ENCODE measurements at regions not wholly inside any gene's neighbourhood (a gene's known extent, or its start where the extent isn't known, plus 50 kb on each side); places are given as distances from the start of the nearest gene placed in this dataset.

DNA sequence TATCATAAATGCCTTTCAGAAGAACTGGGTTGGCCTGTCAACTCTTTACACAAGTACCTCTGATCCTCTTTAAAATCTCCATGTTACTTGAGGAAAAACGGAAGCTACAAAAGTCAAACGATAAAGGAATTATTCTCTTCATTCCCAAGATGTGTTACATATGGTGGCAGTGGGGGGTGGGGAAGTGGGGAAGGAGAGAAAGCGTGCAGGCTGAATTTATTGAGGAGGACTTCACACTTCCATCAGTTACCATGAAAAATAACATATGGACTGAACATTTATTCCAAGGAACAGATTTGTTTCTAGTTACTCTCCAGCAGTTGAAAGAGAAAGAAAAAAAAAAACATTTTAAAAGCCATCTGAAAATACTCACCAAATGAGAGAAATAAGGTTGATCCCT is 474.4 kb upstream of the DCN start:
- TF ChIP-seq POLR2A (IDR thresholded peaks at IDR 0.05) (no peak), POLR2AphosphoS5 (IDR thresholded peaks at IDR 0.05) (no peak)
- TF ChIP-seq, protein P1, sequence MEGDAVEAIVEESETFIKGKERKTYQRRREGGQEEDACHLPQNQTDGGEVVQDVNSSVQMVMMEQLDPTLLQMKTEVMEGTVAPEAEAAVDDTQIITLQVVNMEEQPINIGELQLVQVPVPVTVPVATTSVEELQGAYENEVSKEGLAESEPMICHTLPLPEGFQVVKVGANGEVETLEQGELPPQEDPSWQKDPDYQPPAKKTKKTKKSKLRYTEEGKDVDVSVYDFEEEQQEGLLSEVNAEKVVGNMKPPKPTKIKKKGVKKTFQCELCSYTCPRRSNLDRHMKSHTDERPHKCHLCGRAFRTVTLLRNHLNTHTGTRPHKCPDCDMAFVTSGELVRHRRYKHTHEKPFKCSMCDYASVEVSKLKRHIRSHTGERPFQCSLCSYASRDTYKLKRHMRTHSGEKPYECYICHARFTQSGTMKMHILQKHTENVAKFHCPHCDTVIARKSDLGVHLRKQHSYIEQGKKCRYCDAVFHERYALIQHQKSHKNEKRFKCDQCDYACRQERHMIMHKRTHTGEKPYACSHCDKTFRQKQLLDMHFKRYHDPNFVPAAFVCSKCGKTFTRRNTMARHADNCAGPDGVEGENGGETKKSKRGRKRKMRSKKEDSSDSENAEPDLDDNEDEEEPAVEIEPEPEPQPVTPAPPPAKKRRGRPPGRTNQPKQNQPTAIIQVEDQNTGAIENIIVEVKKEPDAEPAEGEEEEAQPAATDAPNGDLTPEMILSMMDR (IDR thresholded peaks at IDR 0.05), result no peak
- 77% methylated on average over 3 of the region's 3 CpGs for WGBS
- Histone ChIP-seq H3K27me3 (replicated peaks; ENCODE audit: insufficient read depth) (no peaks in the 10 kb centered on the region), H3K9me3 (no peaks in the 10 kb centered on the region), H3K4me1 (replicated peaks) (no peaks in the 10 kb centered on the region), H3K4me3 (no peak overlapping the region), H3K36me3 (no peaks in the 10 kb centered on the region), H3K27ac (no peak overlapping the region)
- no peak for DNase-seq (ENCODE audit: low spot score)
- intact Hi-C loops (cut with DNase I), result no loop called here

DNA sequence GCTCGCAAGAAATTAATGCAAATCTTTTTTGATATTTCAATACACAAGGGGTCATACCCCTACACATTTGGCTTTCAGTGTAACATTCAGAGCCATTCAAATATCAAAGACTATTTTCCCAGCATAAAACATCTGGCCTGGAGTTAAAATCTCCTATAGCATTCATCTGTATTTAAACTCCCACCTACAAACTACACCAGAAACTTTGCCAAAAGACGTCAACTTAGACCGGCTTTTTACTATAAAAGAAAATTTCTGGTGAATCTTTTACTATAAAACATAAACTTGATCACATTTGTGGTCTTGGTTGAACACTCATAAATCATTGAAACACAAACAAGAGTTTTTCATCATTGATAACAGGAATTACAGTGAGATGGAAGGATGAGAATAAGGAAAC is 473.3 kb upstream of the DCN start:
- 79% methylated on average over 3 of the region's 3 CpGs for WGBS
- intact Hi-C loops (cut with DNase I), result no loop called here
- DNase-seq (ENCODE audit: low spot score), result no peak

DNA sequence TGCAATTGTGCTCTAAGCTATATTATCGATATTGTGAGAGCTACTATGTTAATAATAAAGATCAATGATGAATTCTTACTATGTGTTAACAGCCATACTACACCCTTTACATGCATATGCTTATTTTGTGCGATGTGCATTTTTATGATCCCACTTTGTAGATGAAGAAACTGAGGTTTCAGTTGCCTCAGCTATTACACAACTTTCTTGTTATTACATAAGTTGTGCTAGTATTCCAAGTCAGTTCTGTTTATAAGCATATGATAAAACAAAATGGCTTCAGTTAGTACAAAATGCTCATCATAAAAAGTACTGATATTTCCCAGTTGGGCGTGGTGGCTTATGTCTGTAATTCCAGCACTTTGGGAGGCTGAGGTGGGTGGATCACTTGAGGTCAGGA is 471.5 kb upstream of the DCN start:
- WGBS, result 98% methylated on average over 3 of the region's 3 CpGs
- TF ChIP-seq POLR2AphosphoS5 (IDR thresholded peaks at IDR 0.05) (no peak), POLR2A (IDR thresholded peaks at IDR 0.05) (no peak)
- TF ChIP-seq, protein P1 (IDR thresholded peaks at IDR 0.05), result no peak
- Histone ChIP-seq H3K4me3 (no peak overlapping the region), H3K36me3 (no peaks in the 10 kb centered on the region), H3K27me3 (replicated peaks; ENCODE audit: insufficient read depth) (no peaks in the 10 kb centered on the region), H3K27ac (no peak overlapping the region), H3K4me1 (replicated peaks) (no peaks in the 10 kb centered on the region), H3K9me3 (no peaks in the 10 kb centered on the region)
- no peak for DNase-seq (ENCODE audit: low spot score)
- intact Hi-C loops (cut with DNase I), result no loop called here

More for the DNA sequence above, 473.3 kb upstream of the DCN start:
- TF ChIP-seq POLR2AphosphoS5 (IDR thresholded peaks at IDR 0.05), result no peak
- TF ChIP-seq, protein P1 (IDR thresholded peaks at IDR 0.05), result no peak
- TF ChIP-seq POLR2A (IDR thresholded peaks at IDR 0.05), result no peak
- H3K4me3 ChIP-seq, result no peak overlapping the region
- no peaks in the 10 kb centered on the region for H3K27me3 ChIP-seq (replicated peaks; ENCODE audit: insufficient read depth)
- H3K36me3 ChIP-seq, result no peaks in the 10 kb centered on the region
- no peak overlapping the region for H3K27ac ChIP-seq
- no peaks in the 10 kb centered on the region for H3K9me3 ChIP-seq
- H3K4me1 ChIP-seq (replicated peaks), result no peaks in the 10 kb centered on the region

DNA sequence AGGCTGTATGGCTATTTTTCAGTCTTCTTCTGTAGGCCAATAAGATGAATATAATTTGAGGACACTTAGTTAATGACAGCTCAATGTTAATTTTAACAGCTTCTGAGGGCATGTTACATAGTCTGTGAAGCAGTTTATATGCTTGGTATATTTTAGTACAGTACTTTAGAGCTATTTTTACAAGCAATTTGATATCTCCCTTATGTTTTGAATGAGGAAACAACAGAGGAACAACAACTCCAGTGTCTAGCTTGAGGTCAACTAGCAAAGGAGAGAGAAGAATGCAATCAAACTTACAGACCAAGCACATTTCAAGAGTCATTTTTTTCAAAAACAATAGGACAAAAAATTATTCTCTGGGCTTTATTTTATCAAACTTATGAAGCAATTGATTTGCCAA is 469.1 kb upstream of the DCN start:
- TF ChIP-seq, protein P1 (IDR thresholded peaks at IDR 0.05), result no peak
- TF ChIP-seq POLR2A (IDR thresholded peaks at IDR 0.05) (no peak), POLR2AphosphoS5 (IDR thresholded peaks at IDR 0.05) (no peak)
- Histone ChIP-seq H3K9me3 (no peaks in the 10 kb centered on the region), H3K4me1 (replicated peaks) (no peaks in the 10 kb centered on the region), H3K27ac (no peak overlapping the region), H3K27me3 (replicated peaks; ENCODE audit: insufficient read depth) (no peaks in the 10 kb centered on the region), H3K4me3 (no peak overlapping the region), H3K36me3 (no peaks in the 10 kb centered on the region)
- DNase-seq (ENCODE audit: low spot score), result no peak
- intact Hi-C loops (cut with DNase I), result no loop called here

DNA sequence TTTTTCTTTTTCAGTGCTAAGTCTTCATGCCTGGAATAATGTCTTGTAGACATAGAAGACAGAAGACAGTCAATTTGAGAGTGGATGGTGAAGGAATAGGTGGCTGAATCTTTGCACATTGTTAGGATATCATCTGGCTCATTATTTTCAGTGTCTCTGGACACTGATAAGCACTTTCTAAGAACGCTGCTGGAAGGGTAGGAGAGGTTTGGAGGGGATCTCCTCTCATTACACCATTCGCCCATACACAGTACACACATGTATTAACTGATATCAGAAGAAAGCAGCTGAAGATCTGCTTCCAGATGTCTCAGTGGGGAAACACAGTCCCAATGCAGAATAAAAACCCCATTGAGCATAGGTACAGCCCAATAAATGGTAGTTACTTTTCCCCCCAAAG is 461.1 kb upstream of the DCN start:
- no peaks in the 10 kb centered on the region for H3K9me3 ChIP-seq
- H3K27ac ChIP-seq, result no peak overlapping the region
- H3K27me3 ChIP-seq (replicated peaks; ENCODE audit: insufficient read depth), result no peaks in the 10 kb centered on the region
- DNase-seq (ENCODE audit: low spot score), result no peak
- H3K36me3 ChIP-seq, result no peaks in the 10 kb centered on the region
- no peaks in the 10 kb centered on the region for H3K4me1 ChIP-seq (replicated peaks)
- TF ChIP-seq, protein P1 (IDR thresholded peaks at IDR 0.05), result no peak
- TF ChIP-seq POLR2A (IDR thresholded peaks at IDR 0.05) (no peak), POLR2AphosphoS5 (IDR thresholded peaks at IDR 0.05) (no peak)
- H3K4me3 ChIP-seq, result no peak overlapping the region
- 97% methylated on average over 2 of the region's 2 CpGs for WGBS
- intact Hi-C loops (cut with DNase I), result no loop called here
